ENCODE measurements at regions not wholly inside any gene's neighbourhood (a gene's known extent, or its start where the extent isn't known, plus 50 kb on each side); places are given as distances from the start of the nearest gene placed in this dataset.

GRCh38 chr16:62929593-62929992, 893.4 kb upstream of the CDH8 start:
- DNase-seq (ENCODE audit: low read depth, low spot score) (no peak), ATAC-seq (no peak)
- POLR2A ChIA-PET, result no interaction called here
- no peak overlapping the region for H3K27ac ChIP-seq (ENCODE audit: low read length)
- H3K4me3 ChIP-seq (ENCODE audit: low read depth in 2 of 2, low read length in 2 of 2), result no peak overlapping the region
- TF ChIP-seq SIN3A (IDR thresholded peaks at IDR 0.05; ENCODE audit: borderline replicate concordance, insufficient read depth, low read depth, low read length) (no peak), CTCF (IDR thresholded peaks at IDR 0.05) (no peak), POLR2AphosphoS5 (IDR thresholded peaks at IDR 0.05; ENCODE audit: low read depth, low read length) (no peak), TCF7L2 (IDR thresholded peaks at IDR 0.05; ENCODE audit: low read depth, low read length) (no peak), REST (IDR thresholded peaks at IDR 0.05; ENCODE audit: insufficient read depth in 1 of 2, low read depth in 2 of 2, low read length in 1 of 2) (no peak)
- no TSS peak for BruUV-seq (replicated peaks)
- no peaks in the 10 kb centered on the region for H3K9me3 ChIP-seq (ENCODE audit: control insufficient read depth, insufficient read depth, low read depth, low read length)
- H3K4me1 ChIP-seq (ENCODE audit: control insufficient read depth, insufficient read depth, low read length), result no peaks in the 10 kb centered on the region
- no peaks in the 10 kb centered on the region for H3K27me3 ChIP-seq (ENCODE audit: control insufficient read depth, insufficient read depth, low read length)
- no peaks in the 10 kb centered on the region for H3K36me3 ChIP-seq (ENCODE audit: control insufficient read depth, insufficient read depth, low read length)
- in situ Hi-C loops (cut with HindIII; ENCODE audit: low pct_unique_long_range_greater_than_20kb, low sequenced_read_pairs) (no loop called here), intact Hi-C loops (cut with micrococcal nuclease; ENCODE audit: unreplicated experiment) (no loop called here)
- CTCF ChIA-PET, result no interaction called here

GRCh38 chr16:62927122-62927521, 890.9 kb upstream of the CDH8 start:
- ChIA-PET CTCF (no interaction called here), POLR2A (no interaction called here)
- DNase-seq (ENCODE audit: low read depth, low spot score) (no peak), ATAC-seq (no peak)
- Histone ChIP-seq H3K9me3 (ENCODE audit: control insufficient read depth, insufficient read depth, low read depth, low read length) (no peaks in the 10 kb centered on the region), H3K27ac (ENCODE audit: low read length) (no peak overlapping the region), H3K36me3 (ENCODE audit: control insufficient read depth, insufficient read depth, low read length) (no peaks in the 10 kb centered on the region), H3K27me3 (ENCODE audit: control insufficient read depth, insufficient read depth, low read length) (no peaks in the 10 kb centered on the region), H3K4me1 (ENCODE audit: control insufficient read depth, insufficient read depth, low read length) (no peaks in the 10 kb centered on the region), H3K4me3 (ENCODE audit: low read depth in 2 of 2, low read length in 2 of 2) (no peak overlapping the region)
- TF ChIP-seq REST (IDR thresholded peaks at IDR 0.05; ENCODE audit: insufficient read depth in 1 of 2, low read depth in 2 of 2, low read length in 1 of 2) (no peak), POLR2AphosphoS5 (IDR thresholded peaks at IDR 0.05; ENCODE audit: low read depth, low read length) (no peak), CTCF (IDR thresholded peaks at IDR 0.05) (no peak), SIN3A (IDR thresholded peaks at IDR 0.05; ENCODE audit: borderline replicate concordance, insufficient read depth, low read depth, low read length) (no peak)
- no TSS peak for BruUV-seq (replicated peaks)
- intact Hi-C loops (cut with micrococcal nuclease; ENCODE audit: unreplicated experiment), result no loop called here
- in situ Hi-C loops (cut with HindIII; ENCODE audit: low pct_unique_long_range_greater_than_20kb, low sequenced_read_pairs), result no loop called here
